Type B pancreatic cell (in vitro differentiated cells): ENCODE measurements at regions not wholly inside any gene's neighbourhood (a gene's known extent, or its start where the extent isn't known, plus 50 kb on each side); places are given as distances from the start of the nearest gene placed in this dataset.
A peak's percentile ranks its signal among the peaks of the same experiment; 100 is the strongest.

Experiments
- DNase-seq: peaks from one replicate; pipeline ENCODE4 v3.0.0; 2021; ENCODE audit warnings: mixed read lengths; ENCODE audit not compliant: unreplicated experiment; ENCODE audit errors: extremely low spot score
- H3K27ac Mint-ChIP-seq: 2 replicates; pipeline ENCODE4 v1.8.0; 2021; ENCODE audit warnings: mild to moderate bottlenecking, mixed read lengths
- H3K27me3 Mint-ChIP-seq: 2 replicates; pipeline ENCODE4 v1.8.0; 2021; ENCODE audit warnings: mixed read lengths
- H3K36me3 Mint-ChIP-seq: 2 replicates; pipeline ENCODE4 v1.8.0; 2021; ENCODE audit warnings: mixed read lengths
- H3K4me1 Mint-ChIP-seq: one replicate; pipeline ENCODE4 v1.8.0; 2021; ENCODE audit warnings: mixed read lengths; ENCODE audit not compliant: unreplicated experiment
- H3K4me3 Mint-ChIP-seq: 2 replicates; pipeline ENCODE4 v1.8.0; 2021; ENCODE audit warnings: mild to moderate bottlenecking, mixed read lengths
- H3K9me3 Mint-ChIP-seq: 2 replicates; pipeline ENCODE4 v1.8.0; 2021; ENCODE audit warnings: mixed read lengths
- TF ChIP-seq, protein P1 (sequence below): fragments of 200-600 bp; sonication (generic); conservative IDR thresholded peaks from 2 replicates; pipeline ENCODE4 v1.5.0; 2021; ENCODE audit warnings: antibody characterized with exemption, mild to moderate bottlenecking

GRCh38 chr16:66261826-66262225 lies 104.7 kb upstream of the CDH5 start:
- Mint-ChIP-seq H3K4me1 (peaks cover 31% of the 10 kb centered on the region), H3K27ac (no peak overlapping the region), H3K27me3 (peaks cover 10% of the 10 kb centered on the region), H3K4me3 (no peak overlapping the region), H3K36me3 (no peaks in the 10 kb centered on the region), H3K9me3 (no peaks in the 10 kb centered on the region)
- no peak for DNase-seq
- TF ChIP-seq, protein P1, sequence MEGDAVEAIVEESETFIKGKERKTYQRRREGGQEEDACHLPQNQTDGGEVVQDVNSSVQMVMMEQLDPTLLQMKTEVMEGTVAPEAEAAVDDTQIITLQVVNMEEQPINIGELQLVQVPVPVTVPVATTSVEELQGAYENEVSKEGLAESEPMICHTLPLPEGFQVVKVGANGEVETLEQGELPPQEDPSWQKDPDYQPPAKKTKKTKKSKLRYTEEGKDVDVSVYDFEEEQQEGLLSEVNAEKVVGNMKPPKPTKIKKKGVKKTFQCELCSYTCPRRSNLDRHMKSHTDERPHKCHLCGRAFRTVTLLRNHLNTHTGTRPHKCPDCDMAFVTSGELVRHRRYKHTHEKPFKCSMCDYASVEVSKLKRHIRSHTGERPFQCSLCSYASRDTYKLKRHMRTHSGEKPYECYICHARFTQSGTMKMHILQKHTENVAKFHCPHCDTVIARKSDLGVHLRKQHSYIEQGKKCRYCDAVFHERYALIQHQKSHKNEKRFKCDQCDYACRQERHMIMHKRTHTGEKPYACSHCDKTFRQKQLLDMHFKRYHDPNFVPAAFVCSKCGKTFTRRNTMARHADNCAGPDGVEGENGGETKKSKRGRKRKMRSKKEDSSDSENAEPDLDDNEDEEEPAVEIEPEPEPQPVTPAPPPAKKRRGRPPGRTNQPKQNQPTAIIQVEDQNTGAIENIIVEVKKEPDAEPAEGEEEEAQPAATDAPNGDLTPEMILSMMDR = no peak

DNA sequence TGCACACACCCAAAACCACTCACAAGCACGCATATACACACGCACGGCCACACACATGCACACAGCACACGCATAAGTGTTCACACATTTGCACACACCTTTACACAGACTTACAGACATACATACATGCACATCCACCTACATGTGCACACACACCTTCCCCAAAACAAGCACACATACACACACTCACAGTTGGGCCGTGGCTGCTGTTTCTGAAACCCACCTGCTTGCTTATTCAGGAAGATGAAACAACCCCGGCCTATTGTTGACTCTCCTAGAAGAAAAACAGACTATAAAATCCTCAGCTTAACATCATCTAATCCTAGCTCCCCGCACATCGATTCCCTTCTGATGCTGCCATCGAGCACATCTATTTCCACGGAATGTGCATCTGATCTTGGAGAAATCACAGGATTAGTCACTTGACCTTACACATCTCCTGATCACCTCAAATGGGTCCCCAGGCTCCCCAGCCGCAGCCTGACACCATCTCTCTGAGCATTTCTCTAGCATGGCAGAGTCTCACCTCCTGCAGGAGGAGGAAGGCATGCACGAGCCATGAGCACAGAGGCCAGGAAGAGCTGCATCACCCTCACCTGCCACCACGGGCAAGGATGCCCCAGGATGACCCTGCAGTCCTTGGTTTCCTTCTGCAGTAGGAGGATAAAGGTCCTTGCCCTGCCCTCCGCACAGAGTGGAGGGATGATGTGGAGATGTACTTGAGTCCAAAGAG lies 105.8 kb upstream of the CDH5 start:
- Mint-ChIP-seq H3K36me3 (no peaks in the 10 kb centered on the region), H3K4me3 (no peak overlapping the region), H3K27ac (no peak overlapping the region)

DNA sequence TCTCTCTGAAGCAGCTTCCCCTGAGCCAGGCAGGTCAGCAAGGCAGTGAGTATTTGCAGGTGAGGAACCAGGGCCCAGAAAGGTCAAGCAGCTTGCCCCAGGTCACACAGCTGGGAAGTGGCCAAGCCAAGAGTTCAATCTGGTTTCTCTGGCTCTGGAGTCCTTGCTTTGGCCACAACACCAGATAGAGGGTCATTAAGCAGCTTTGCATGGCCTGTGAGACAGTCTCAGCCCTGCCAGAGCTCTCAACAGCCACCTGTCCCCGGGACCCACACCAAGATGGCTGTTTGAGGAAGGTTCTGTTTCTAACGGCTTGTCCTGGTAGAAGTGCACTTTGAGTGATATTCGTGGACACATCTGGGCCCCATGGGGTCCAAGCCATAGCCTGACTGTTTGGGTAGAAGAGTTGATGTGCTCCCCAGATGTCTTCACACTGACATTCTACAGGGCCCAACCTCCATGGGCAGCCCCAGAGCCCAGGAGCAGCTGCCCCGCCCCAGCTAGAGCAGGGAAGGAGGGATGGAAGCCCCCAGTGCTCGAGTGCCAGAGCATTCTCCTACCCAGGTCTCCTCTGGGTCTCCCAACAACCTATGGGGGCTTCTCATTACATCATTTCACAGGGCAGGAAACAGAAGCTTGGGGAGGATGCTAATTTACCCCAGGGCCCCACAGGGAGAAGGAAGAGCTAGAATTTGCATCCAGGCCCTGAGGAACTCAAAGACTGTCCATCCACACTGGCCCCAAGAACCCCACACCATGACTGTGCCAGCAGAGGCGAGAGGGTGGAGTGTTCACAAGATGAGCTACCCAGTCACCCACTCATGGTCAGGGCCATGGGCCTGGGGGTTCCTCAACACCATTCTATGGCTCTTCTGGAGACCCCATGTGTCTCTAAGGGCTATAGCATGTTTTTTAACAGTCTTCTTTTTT lies 107.3 kb upstream of the CDH5 start:
- Mint-ChIP-seq H3K27me3 (peaks cover 3% of the 10 kb centered on the region), H3K4me3 (no peak overlapping the region), H3K9me3 (no peaks in the 10 kb centered on the region), H3K27ac (no peak overlapping the region), H3K36me3 (no peaks in the 10 kb centered on the region), H3K4me1 (peaks cover 23% of the 10 kb centered on the region)
- TF ChIP-seq, protein P1 = no peak
- peak; percentile 47 for DNase-seq

More for the DNA sequence above, 105.8 kb upstream of the CDH5 start:
- Mint-ChIP-seq H3K4me1 (peaks cover 26% of the 10 kb centered on the region), H3K9me3 (no peaks in the 10 kb centered on the region), H3K27me3 (peaks cover 3% of the 10 kb centered on the region)
- DNase-seq = peak; percentile 24
- TF ChIP-seq, protein P1 = no peak

DNA sequence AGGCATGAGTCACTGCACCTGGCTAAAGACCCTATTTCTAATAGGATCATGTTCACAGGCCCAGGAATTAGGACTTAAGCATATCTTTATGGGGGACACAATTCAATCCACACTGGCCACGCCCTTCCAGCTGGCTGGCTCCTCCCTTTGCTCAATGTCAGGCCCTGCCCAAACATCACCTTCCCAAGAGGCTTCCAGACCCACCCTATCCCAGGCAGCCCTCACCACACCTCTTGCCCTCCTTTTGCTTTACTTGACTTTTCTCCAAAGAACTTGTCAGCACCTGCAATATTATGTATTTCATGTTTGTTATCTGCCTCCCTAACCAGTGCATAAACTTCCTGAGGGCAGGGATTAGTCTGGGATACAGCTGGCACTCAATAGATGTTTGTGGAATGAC lies 109.6 kb upstream of the CDH5 start:
- no peak for DNase-seq

GRCh38 chr16:66255647-66256046 lies 110.8 kb upstream of the CDH5 start:
- Mint-ChIP-seq H3K9me3 (no peaks in the 10 kb centered on the region), H3K36me3 (no peaks in the 10 kb centered on the region), H3K4me3 (no peak overlapping the region), H3K4me1 (peaks cover 21% of the 10 kb centered on the region), H3K27ac (no peak overlapping the region), H3K27me3 (peaks cover 3% of the 10 kb centered on the region)
- DNase-seq = no peak
- TF ChIP-seq, protein P1 = no peak

More for the DNA sequence above, 109.6 kb upstream of the CDH5 start:
- H3K9me3 Mint-ChIP-seq = no peaks in the 10 kb centered on the region
- no peaks in the 10 kb centered on the region for H3K36me3 Mint-ChIP-seq
- peaks cover 12% of the 10 kb centered on the region for H3K4me1 Mint-ChIP-seq
- H3K4me3 Mint-ChIP-seq = no peak overlapping the region
- TF ChIP-seq, protein P1 = no peak
- H3K27ac Mint-ChIP-seq = no peak overlapping the region
- peaks cover 3% of the 10 kb centered on the region for H3K27me3 Mint-ChIP-seq
